ENCODE measurements at regions not wholly inside any gene's neighbourhood (a gene's known extent, or its start where the extent isn't known, plus 50 kb on each side); places are given as distances from the start of the nearest gene placed in this dataset.
A peak's percentile ranks its signal among the peaks of the same experiment; 100 is the strongest.

- H3K27me3 Mint-ChIP-seq (ENCODE audit: low read depth, unreplicated experiment), result no peaks in the 10 kb centered on the region
- no peaks in the 10 kb centered on the region for H4K20me1 ChIP-seq (ENCODE audit: insufficient read depth, low read length)
- peaks cover 28% of the 10 kb centered on the region for H3K4me1 Mint-ChIP-seq (ENCODE audit: low read depth, unreplicated experiment)
- no peak overlapping the region for H2AFZ ChIP-seq (ENCODE audit: low read depth, low read length)
- no peaks in the 10 kb centered on the region for H3K9me3 ChIP-seq (ENCODE audit: insufficient read depth, low read depth, low read length)
- H3K4me2 ChIP-seq (ENCODE audit: low read length), result no peak overlapping the region
- H3K27ac ChIP-seq (ENCODE audit: low read depth, low read length), result no peak overlapping the region
- H3K27ac Mint-ChIP-seq (ENCODE audit: unreplicated experiment), result no peak overlapping the region
- peaks cover 23% of the 10 kb centered on the region for H3K4me1 ChIP-seq (ENCODE audit: insufficient read depth, low read length)
- DNase-seq (ENCODE audit: low read depth), result no peak
- no peak overlapping the region for H3K4me3 ChIP-seq (ENCODE audit: insufficient read depth, low read depth, low read length)
- no peak overlapping the region for H3K9ac ChIP-seq (ENCODE audit: low read length)
- H3K36me3 Mint-ChIP-seq (ENCODE audit: low read depth, unreplicated experiment), result peaks cover 3% of the 10 kb centered on the region
- no peaks in the 10 kb centered on the region for H3K9me3 Mint-ChIP-seq (ENCODE audit: unreplicated experiment)
- peak; percentile 43 for FAIRE-seq
- no peaks in the 10 kb centered on the region for H3K79me2 ChIP-seq (ENCODE audit: insufficient read depth, low read length)
- no peaks in the 10 kb centered on the region for H3K27me3 ChIP-seq (ENCODE audit: insufficient read depth, low read length)
- H3K4me3 Mint-ChIP-seq (ENCODE audit: unreplicated experiment), result no peak overlapping the region
- TF ChIP-seq CTCF (IDR thresholded peaks at IDR 0.05; ENCODE audit: insufficient read depth, low read depth, low read length) (no peak), EZH2 (IDR thresholded peaks at IDR 0.05; ENCODE audit: insufficient read depth, low read length) (no peak)
- no peaks in the 10 kb centered on the region for H3K36me3 ChIP-seq (ENCODE audit: insufficient read depth, low read length)
These were observed 249.1 kb downstream of the TBL1XR1 start for GRCh38 chr3:176948151-176948550.

- no peak for FAIRE-seq
- Mint-ChIP-seq H3K4me3 (ENCODE audit: unreplicated experiment) (no peak overlapping the region), H3K9me3 (ENCODE audit: unreplicated experiment) (no peaks in the 10 kb centered on the region), H3K4me1 (ENCODE audit: low read depth, unreplicated experiment) (peaks cover 14% of the 10 kb centered on the region), H3K36me3 (ENCODE audit: low read depth, unreplicated experiment) (peaks cover 3% of the 10 kb centered on the region), H3K27ac (ENCODE audit: unreplicated experiment) (no peak overlapping the region), H3K27me3 (ENCODE audit: low read depth, unreplicated experiment) (no peaks in the 10 kb centered on the region)
- Histone ChIP-seq H3K27me3 (ENCODE audit: insufficient read depth, low read length) (no peaks in the 10 kb centered on the region), H3K36me3 (ENCODE audit: insufficient read depth, low read length) (no peaks in the 10 kb centered on the region), H4K20me1 (ENCODE audit: insufficient read depth, low read length) (no peaks in the 10 kb centered on the region), H2AFZ (ENCODE audit: low read depth, low read length) (no peak overlapping the region), H3K9me3 (ENCODE audit: insufficient read depth, low read depth, low read length) (no peaks in the 10 kb centered on the region), H3K27ac (ENCODE audit: low read depth, low read length) (no peak overlapping the region), H3K9ac (ENCODE audit: low read length) (no peak overlapping the region), H3K4me1 (ENCODE audit: insufficient read depth, low read length) (peaks cover 15% of the 10 kb centered on the region), H3K4me2 (ENCODE audit: low read length) (no peak overlapping the region), H3K4me3 (ENCODE audit: insufficient read depth, low read depth, low read length) (no peak overlapping the region), H3K79me2 (ENCODE audit: insufficient read depth, low read length) (no peaks in the 10 kb centered on the region)
- DNase-seq (ENCODE audit: low read depth), result no peak
- TF ChIP-seq CTCF (IDR thresholded peaks at IDR 0.05; ENCODE audit: insufficient read depth, low read depth, low read length), result no peak
- no peak for TF ChIP-seq EZH2 (IDR thresholded peaks at IDR 0.05; ENCODE audit: insufficient read depth, low read length)
These were observed 251.1 kb downstream of the TBL1XR1 start for GRCh38 chr3:176946202-176946601.

GRCh38 chr3:176942305-176942704, 255.0 kb downstream of the TBL1XR1 start:
- no peaks in the 10 kb centered on the region for H3K27me3 Mint-ChIP-seq (ENCODE audit: low read depth, unreplicated experiment)
- H3K9me3 Mint-ChIP-seq (ENCODE audit: unreplicated experiment), result no peaks in the 10 kb centered on the region
- TF ChIP-seq EZH2 (IDR thresholded peaks at IDR 0.05; ENCODE audit: insufficient read depth, low read length) (no peak), CTCF (IDR thresholded peaks at IDR 0.05; ENCODE audit: insufficient read depth, low read depth, low read length) (no peak)
- Histone ChIP-seq H4K20me1 (ENCODE audit: insufficient read depth, low read length) (no peaks in the 10 kb centered on the region), H3K27ac (ENCODE audit: low read depth, low read length) (no peak overlapping the region), H3K9ac (ENCODE audit: low read length) (no peak overlapping the region), H3K4me1 (ENCODE audit: insufficient read depth, low read length) (no peaks in the 10 kb centered on the region), H3K27me3 (ENCODE audit: insufficient read depth, low read length) (no peaks in the 10 kb centered on the region), H3K4me3 (ENCODE audit: insufficient read depth, low read depth, low read length) (no peak overlapping the region), H3K79me2 (ENCODE audit: insufficient read depth, low read length) (no peaks in the 10 kb centered on the region), H3K4me2 (ENCODE audit: low read length) (no peak overlapping the region), H2AFZ (ENCODE audit: low read depth, low read length) (no peak overlapping the region), H3K9me3 (ENCODE audit: insufficient read depth, low read depth, low read length) (no peaks in the 10 kb centered on the region), H3K36me3 (ENCODE audit: insufficient read depth, low read length) (no peaks in the 10 kb centered on the region)
- DNase-seq (ENCODE audit: low read depth), result no peak
- peaks cover 3% of the 10 kb centered on the region for H3K36me3 Mint-ChIP-seq (ENCODE audit: low read depth, unreplicated experiment)
- H3K4me1 Mint-ChIP-seq (ENCODE audit: low read depth, unreplicated experiment), result peaks cover 3% of the 10 kb centered on the region
- no peak for FAIRE-seq
- no peak overlapping the region for H3K27ac Mint-ChIP-seq (ENCODE audit: unreplicated experiment)
- no peak overlapping the region for H3K4me3 Mint-ChIP-seq (ENCODE audit: unreplicated experiment)

Measured in astrocyte (in vitro differentiated cells and primary cell).